Activated naive CD8-positive, alpha-beta T cell treated with anti-CD3 and anti-CD28 coated beads, Interleukin-2, amount 10 ng/mL, durations not matched to agents 7 days and 5 days (primary cell): ENCODE measurements at regions not wholly inside any gene's neighbourhood (a gene's known extent, or its start where the extent isn't known, plus 50 kb on each side); places are given as distances from the start of the nearest gene placed in this dataset.

Source experiments
- ATAC-seq: fragments of 150-1000 bp; cut with Tn5 transposase; one replicate; pipeline ENCODE4 v1.10.0; 2021; ENCODE audit warnings: low read depth, moderate library complexity
- POLR2A ChIA-PET: fragments of 350-600 bp; sonication (Branson Sonifier 250); formaldehyde crosslinking; loops from one replicate; lab custom pipeline; 2021; ENCODE audit warnings: antibody characterized with exemption; lab: Charles Lee
- DNase-seq: peaks from one replicate; pipeline ENCODE4 v3.0.0; 2021
- H3K27ac Mint-ChIP-seq: one replicate; pipeline ENCODE4 v1.8.0; 2022; ENCODE audit warnings: mild to moderate bottlenecking, mixed read lengths
- H3K27me3 Mint-ChIP-seq: one replicate; pipeline ENCODE4 v1.8.0; 2022; ENCODE audit warnings: mild to moderate bottlenecking, moderate library complexity, mixed read lengths
- H3K36me3 Mint-ChIP-seq: one replicate; pipeline ENCODE4 v1.8.0; 2021; ENCODE audit warnings: mild to moderate bottlenecking, mixed read lengths
- H3K4me1 Mint-ChIP-seq: one replicate; pipeline ENCODE4 v1.8.0; 2021; ENCODE audit warnings: mixed read lengths
- H3K4me3 Mint-ChIP-seq: one replicate; pipeline ENCODE4 v1.8.0; 2022; ENCODE audit warnings: mild to moderate bottlenecking, moderate library complexity, mixed read lengths
- H3K9me3 Mint-ChIP-seq: one replicate; pipeline ENCODE4 v1.8.0; 2021; ENCODE audit warnings: mixed read lengths

DNA sequence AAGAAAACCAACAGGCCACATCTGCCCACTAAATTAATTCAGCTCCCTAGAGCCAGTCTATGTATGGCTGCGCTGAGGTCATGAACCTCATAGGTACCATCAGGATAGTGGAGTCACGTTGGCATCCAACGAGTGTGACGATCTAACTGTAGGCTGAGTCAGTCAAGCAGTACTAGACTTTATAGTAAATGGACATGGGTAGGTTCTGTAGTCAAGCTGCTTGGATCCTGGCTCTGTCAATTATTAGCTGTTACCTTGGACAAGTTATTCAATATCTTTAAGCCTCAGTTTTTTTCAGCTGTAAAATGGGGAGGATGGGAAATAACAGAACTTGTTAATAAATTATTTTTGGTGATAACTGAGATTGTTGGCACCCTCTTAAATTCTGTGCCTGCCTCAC, 432.4 kb upstream of the RASGEF1B start:
- ATAC-seq = no peak
- no peak overlapping the region for H3K4me3 Mint-ChIP-seq
- H3K27me3 Mint-ChIP-seq = peaks cover 7% of the 10 kb centered on the region
- POLR2A ChIA-PET = no interaction called here
- peaks cover 2% of the 10 kb centered on the region for H3K4me1 Mint-ChIP-seq
- no peak for DNase-seq
- H3K27ac Mint-ChIP-seq = no peak overlapping the region
- H3K9me3 Mint-ChIP-seq = no peaks in the 10 kb centered on the region
- no peaks in the 10 kb centered on the region for H3K36me3 Mint-ChIP-seq

DNA sequence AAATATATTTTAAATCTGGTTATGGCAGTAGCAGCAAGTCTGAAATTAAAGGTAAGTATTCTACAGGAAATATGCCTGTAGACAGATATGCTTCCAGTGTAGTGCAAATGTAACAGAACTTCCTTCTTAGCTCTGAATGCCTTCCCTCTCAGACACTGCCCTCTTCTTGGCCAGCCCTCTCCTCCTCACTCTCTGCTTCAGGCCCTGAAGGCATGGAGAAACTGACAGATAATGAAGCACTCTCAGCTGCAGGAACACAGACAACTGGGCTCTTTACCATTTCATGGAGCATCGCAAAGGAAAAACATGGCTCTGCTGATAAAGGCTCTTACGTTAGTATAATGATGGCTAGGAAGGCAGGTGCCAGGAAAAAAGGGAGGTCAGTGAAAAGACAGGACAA, 431.5 kb upstream of the RASGEF1B start:
- POLR2A ChIA-PET = no interaction called here
- H3K4me3 Mint-ChIP-seq = no peak overlapping the region
- H3K9me3 Mint-ChIP-seq = no peaks in the 10 kb centered on the region
- peaks cover under 1% of the 10 kb centered on the region for H3K27me3 Mint-ChIP-seq
- H3K36me3 Mint-ChIP-seq = no peaks in the 10 kb centered on the region
- H3K4me1 Mint-ChIP-seq = peaks cover 8% of the 10 kb centered on the region
- DNase-seq (no peak), ATAC-seq (no peak)
- no peak overlapping the region for H3K27ac Mint-ChIP-seq

GRCh38 chr4:81898862-81899504, 427.3 kb upstream of the RASGEF1B start:
- peaks cover 6% of the 10 kb centered on the region for H3K4me1 Mint-ChIP-seq
- POLR2A ChIA-PET = interaction anchor here (0.7 kb wide), 1 partner anchor 436 kb away, joined by 3 read pairs; no protein-coding TSS in a partner anchor
- peak; percentile 54 for ATAC-seq
- H3K36me3 Mint-ChIP-seq = no peaks in the 10 kb centered on the region
- H3K27ac Mint-ChIP-seq = peak overlapping the region; percentile 59
- H3K27me3 Mint-ChIP-seq = no peaks in the 10 kb centered on the region
- no peak overlapping the region for H3K4me3 Mint-ChIP-seq
- H3K9me3 Mint-ChIP-seq = no peaks in the 10 kb centered on the region
- DNase-seq = no peak

GRCh38 chr4:81896936-81897335, 425.2 kb upstream of the RASGEF1B start:
- ATAC-seq (no peak), DNase-seq (no peak)
- H3K9me3 Mint-ChIP-seq = no peaks in the 10 kb centered on the region
- no peaks in the 10 kb centered on the region for H3K27me3 Mint-ChIP-seq
- H3K4me3 Mint-ChIP-seq = no peak overlapping the region
- POLR2A ChIA-PET = no interaction called here
- no peak overlapping the region for H3K27ac Mint-ChIP-seq
- peaks cover 6% of the 10 kb centered on the region for H3K4me1 Mint-ChIP-seq
- no peaks in the 10 kb centered on the region for H3K36me3 Mint-ChIP-seq

GRCh38 chr4:81891005-81891996, 419.6 kb upstream of the RASGEF1B start:
- H3K4me3 Mint-ChIP-seq = no peak overlapping the region
- ATAC-seq = no peak
- H3K4me1 Mint-ChIP-seq = no peaks in the 10 kb centered on the region
- no peaks in the 10 kb centered on the region for H3K36me3 Mint-ChIP-seq
- H3K27ac Mint-ChIP-seq = no peak overlapping the region
- no peaks in the 10 kb centered on the region for H3K9me3 Mint-ChIP-seq
- POLR2A ChIA-PET = no interaction called here
- no peak for DNase-seq
- H3K27me3 Mint-ChIP-seq = peaks cover 5% of the 10 kb centered on the region

- Mint-ChIP-seq H3K27ac (no peak overlapping the region), H3K27me3 (peaks cover 5% of the 10 kb centered on the region), H3K4me3 (no peak overlapping the region), H3K4me1 (peaks cover 6% of the 10 kb centered on the region), H3K9me3 (peaks cover 4% of the 10 kb centered on the region), H3K36me3 (no peaks in the 10 kb centered on the region)
- ATAC-seq (no peak), DNase-seq (no peak)
- POLR2A ChIA-PET = no interaction called here
These were observed 413.3 kb upstream of the RASGEF1B start for GRCh38 chr4:81884986-81885385.

GRCh38 chr4:81883530-81884450, 412.1 kb upstream of the RASGEF1B start:
- Mint-ChIP-seq H3K4me1 (peaks cover 6% of the 10 kb centered on the region), H3K9me3 (peaks cover 4% of the 10 kb centered on the region), H3K27me3 (peaks cover 5% of the 10 kb centered on the region), H3K27ac (no peak overlapping the region), H3K36me3 (no peaks in the 10 kb centered on the region), H3K4me3 (no peak overlapping the region)
- ATAC-seq = no peak
- POLR2A ChIA-PET = no interaction called here
- no peak for DNase-seq

- Mint-ChIP-seq H3K4me3 (no peak overlapping the region), H3K27ac (no peak overlapping the region), H3K9me3 (peaks cover 4% of the 10 kb centered on the region), H3K4me1 (peaks cover 6% of the 10 kb centered on the region), H3K36me3 (no peaks in the 10 kb centered on the region), H3K27me3 (peaks cover 8% of the 10 kb centered on the region)
- ATAC-seq = no peak
- POLR2A ChIA-PET = no interaction called here
- DNase-seq = no peak
These were observed 411.3 kb upstream of the RASGEF1B start for GRCh38 chr4:81883004-81883403.

DNA sequence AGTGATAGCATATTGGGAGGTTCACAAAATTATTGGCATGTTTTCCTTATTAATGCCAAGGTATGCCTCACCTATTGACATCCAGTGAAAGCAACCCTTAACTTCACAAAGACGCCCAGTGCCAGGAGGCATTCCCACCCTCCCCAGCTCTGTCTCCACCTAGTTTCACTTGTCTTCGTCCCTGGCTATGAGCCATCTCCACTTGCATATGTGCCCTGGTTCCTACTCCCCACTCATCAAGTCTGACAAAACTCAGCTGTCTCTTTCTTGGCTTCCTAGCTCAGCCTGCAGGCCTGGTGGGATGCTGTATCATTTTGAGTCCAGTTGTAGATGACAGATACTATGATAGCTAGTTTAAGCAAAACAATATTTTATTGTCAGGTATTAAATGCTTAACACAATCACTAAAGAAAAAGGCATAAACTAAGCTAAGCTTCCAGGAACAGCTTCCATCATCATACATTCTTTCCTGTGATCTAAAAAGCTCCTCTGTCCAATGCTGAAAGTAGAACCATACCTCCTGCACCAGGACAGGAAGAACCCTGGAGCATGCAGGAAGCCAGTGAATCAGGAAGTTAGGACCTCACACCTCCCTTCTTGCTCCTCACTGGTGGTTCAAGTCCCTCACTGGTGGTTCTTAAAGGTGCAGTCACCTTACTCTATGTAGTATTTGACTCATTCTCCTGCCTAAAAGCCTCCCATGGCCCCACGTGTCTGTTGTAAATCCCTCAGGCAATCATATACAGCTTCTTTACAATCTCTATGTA, 410.3 kb upstream of the RASGEF1B start:
- Mint-ChIP-seq H3K4me1 (peaks cover 6% of the 10 kb centered on the region), H3K27me3 (peaks cover 5% of the 10 kb centered on the region), H3K9me3 (peaks cover 4% of the 10 kb centered on the region), H3K4me3 (no peak overlapping the region), H3K36me3 (no peaks in the 10 kb centered on the region), H3K27ac (no peak overlapping the region)
- POLR2A ChIA-PET = no interaction called here
- ATAC-seq (no peak), DNase-seq (no peak)

GRCh38 chr4:81876106-81876505, 404.4 kb upstream of the RASGEF1B start:
- POLR2A ChIA-PET = no interaction called here
- Mint-ChIP-seq H3K4me1 (no peaks in the 10 kb centered on the region), H3K4me3 (no peak overlapping the region), H3K27ac (no peak overlapping the region), H3K27me3 (peaks cover 3% of the 10 kb centered on the region), H3K36me3 (no peaks in the 10 kb centered on the region), H3K9me3 (no peaks in the 10 kb centered on the region)
- no peak for ATAC-seq
- DNase-seq = no peak

GRCh38 chr4:81874661-81875515, 403.2 kb upstream of the RASGEF1B start:
- H3K27ac Mint-ChIP-seq = no peak overlapping the region
- no peaks in the 10 kb centered on the region for H3K36me3 Mint-ChIP-seq
- ATAC-seq = no peak
- H3K9me3 Mint-ChIP-seq = no peaks in the 10 kb centered on the region
- POLR2A ChIA-PET = no interaction called here
- peaks cover 3% of the 10 kb centered on the region for H3K27me3 Mint-ChIP-seq
- no peaks in the 10 kb centered on the region for H3K4me1 Mint-ChIP-seq
- H3K4me3 Mint-ChIP-seq = no peak overlapping the region
- no peak for DNase-seq

DNA sequence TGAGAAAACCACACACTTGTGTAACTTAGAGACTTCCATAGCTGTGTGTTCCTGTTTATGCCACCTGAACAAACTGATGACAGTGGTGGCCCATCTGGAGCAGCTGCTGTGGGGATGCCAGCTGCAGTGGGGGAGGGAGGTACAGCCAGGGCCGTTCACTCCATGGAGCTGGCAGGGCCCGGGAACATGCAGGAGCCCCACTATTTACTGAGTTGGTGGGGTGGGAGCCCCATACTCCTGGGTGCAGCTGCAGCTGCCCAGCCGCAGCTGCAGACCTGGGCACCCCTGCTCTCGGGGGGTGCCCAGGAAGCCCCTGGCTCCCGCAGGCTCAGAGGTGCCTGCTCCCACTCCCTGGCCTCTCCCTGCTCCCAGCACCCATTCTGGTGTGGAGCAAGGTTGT, 398.6 kb upstream of the RASGEF1B start:
- no peaks in the 10 kb centered on the region for H3K27me3 Mint-ChIP-seq
- ATAC-seq = no peak
- no peaks in the 10 kb centered on the region for H3K4me1 Mint-ChIP-seq
- no peak overlapping the region for H3K4me3 Mint-ChIP-seq
- no peaks in the 10 kb centered on the region for H3K36me3 Mint-ChIP-seq
- no peak overlapping the region for H3K27ac Mint-ChIP-seq
- DNase-seq = no peak
- POLR2A ChIA-PET = no interaction called here
- peaks cover 2% of the 10 kb centered on the region for H3K9me3 Mint-ChIP-seq
